ENCODE measurements at regions not wholly inside any gene's neighbourhood (a gene's known extent, or its start where the extent isn't known, plus 50 kb on each side); places are given as distances from the start of the nearest gene placed in this dataset.

DNA sequence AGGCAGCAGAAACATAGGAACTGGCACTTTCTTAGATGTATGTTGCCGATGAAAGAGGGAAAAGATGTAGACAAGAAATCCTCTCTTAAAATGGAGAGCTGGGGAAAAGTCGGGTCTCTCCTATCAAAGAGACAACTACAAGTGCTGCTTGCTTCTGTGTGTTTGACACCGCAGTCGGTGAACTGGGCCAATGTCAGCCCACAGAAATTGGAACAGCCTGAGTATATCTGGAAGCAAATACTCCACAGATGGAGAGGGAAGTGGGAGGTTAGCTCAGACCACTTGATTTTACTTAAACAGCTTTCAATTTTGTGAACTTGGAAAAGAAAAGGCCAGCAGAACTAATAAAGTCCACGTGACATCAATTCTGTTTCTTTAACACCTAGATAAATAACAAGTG lies 230.9 kb upstream of the FAT1 start:
- no peak overlapping the region for H3K4me3 ChIP-seq (ENCODE audit: low read depth, low read length, poor library complexity, severe bottlenecking)
- H3K27ac ChIP-seq (ENCODE audit: low read depth, low read length, poor library complexity, severe bottlenecking) = no peak overlapping the region
- no peaks in the 10 kb centered on the region for H3K9me3 ChIP-seq (ENCODE audit: low read depth, low read length, poor library complexity, severe bottlenecking)
- no peaks in the 10 kb centered on the region for H3K4me1 ChIP-seq (ENCODE audit: insufficient read depth, low read length, poor library complexity, severe bottlenecking)
- ChIA-PET POLR2A (ENCODE audit: low non-redundant PET) (interaction anchor here (0.6 kb wide), 1 partner anchor 180 kb away, joined by 4 read pairs; no protein-coding TSS in a partner anchor), CTCF (no interaction called here)
- peaks cover 34% of the 10 kb centered on the region for H3K27me3 ChIP-seq (replicated peaks; ENCODE audit: insufficient read depth, low read depth, low read length, poor library complexity)
- intact Hi-C loops (cut with micrococcal nuclease; ENCODE audit: unreplicated experiment) = loop anchor here (5.0 kb wide), 1 partner anchor 33 kb away; no protein-coding TSS in a partner anchor
- no peaks in the 10 kb centered on the region for H3K36me3 ChIP-seq (ENCODE audit: insufficient read depth, low read length, poor library complexity, severe bottlenecking)
- no peak for DNase-seq (ENCODE audit: low spot score)
- TF ChIP-seq CTCF (conservative IDR thresholded peaks at IDR 0.05; ENCODE audit: low read depth, low read length) (no peak), EZH2 (IDR thresholded peaks at IDR 0.05; ENCODE audit: borderline replicate concordance, low read depth, low read length, poor library complexity, severe bottlenecking) (no peak)
- BruUV-seq (replicated peaks) = no TSS peak

- no peak overlapping the region for H3K27ac ChIP-seq (ENCODE audit: low read depth, low read length, poor library complexity, severe bottlenecking)
- H3K4me1 ChIP-seq (ENCODE audit: insufficient read depth, low read length, poor library complexity, severe bottlenecking) = no peaks in the 10 kb centered on the region
- TF ChIP-seq EZH2 (IDR thresholded peaks at IDR 0.05; ENCODE audit: borderline replicate concordance, low read depth, low read length, poor library complexity, severe bottlenecking) (no peak), CTCF (conservative IDR thresholded peaks at IDR 0.05; ENCODE audit: low read depth, low read length) (no peak)
- H3K27me3 ChIP-seq (replicated peaks; ENCODE audit: insufficient read depth, low read depth, low read length, poor library complexity) = peaks cover 34% of the 10 kb centered on the region
- no peak overlapping the region for H3K4me3 ChIP-seq (ENCODE audit: low read depth, low read length, poor library complexity, severe bottlenecking)
- intact Hi-C loops (cut with micrococcal nuclease; ENCODE audit: unreplicated experiment) = loop anchor here (5.0 kb wide), 1 partner anchor 32 kb away; no protein-coding TSS in a partner anchor
- no peak for DNase-seq (ENCODE audit: low spot score)
- ChIA-PET CTCF (no interaction called here), POLR2A (ENCODE audit: low non-redundant PET) (interaction anchor here (0.6 kb wide), 1 partner anchor 180 kb away, joined by 4 read pairs; no protein-coding TSS in a partner anchor)
- no TSS peak for BruUV-seq (replicated peaks)
- no peaks in the 10 kb centered on the region for H3K36me3 ChIP-seq (ENCODE audit: insufficient read depth, low read length, poor library complexity, severe bottlenecking)
- no peaks in the 10 kb centered on the region for H3K9me3 ChIP-seq (ENCODE audit: low read depth, low read length, poor library complexity, severe bottlenecking)
Observed at GRCh38 chr4:186954956-186955355, 231.3 kb upstream of the FAT1 start.

DNA sequence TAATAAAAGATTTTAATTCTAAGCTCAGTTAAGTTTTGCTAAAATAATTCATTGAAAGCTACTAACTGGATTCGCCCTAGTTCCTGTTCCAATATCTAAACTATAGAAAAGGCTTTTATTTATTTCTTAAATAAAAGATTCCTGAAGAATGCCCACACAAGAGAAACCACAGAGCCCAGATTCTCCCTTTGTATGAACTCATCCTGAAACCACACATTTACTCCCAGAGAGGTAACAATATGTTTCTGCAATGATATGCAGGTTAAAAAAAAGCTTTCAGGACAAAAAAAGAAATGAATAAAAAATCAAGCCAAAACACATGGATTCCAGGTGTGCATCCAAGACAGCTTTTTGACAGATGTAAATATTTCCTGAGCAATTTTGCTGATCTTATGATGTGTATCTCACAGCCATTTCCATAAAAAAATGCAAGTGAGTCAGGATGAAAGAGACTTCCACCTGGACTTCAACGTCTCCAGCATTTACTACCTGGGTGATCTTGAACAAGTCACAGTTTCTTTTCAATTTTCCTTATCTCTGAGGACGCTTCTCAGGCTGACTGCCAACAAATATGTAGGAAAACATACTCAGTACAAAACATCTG lies 234.4 kb upstream of the FAT1 start:
- TF ChIP-seq EZH2 (IDR thresholded peaks at IDR 0.05; ENCODE audit: borderline replicate concordance, low read depth, low read length, poor library complexity, severe bottlenecking) (no peak), CTCF (conservative IDR thresholded peaks at IDR 0.05; ENCODE audit: low read depth, low read length) (no peak)
- no peak for DNase-seq (ENCODE audit: low spot score)
- intact Hi-C loops (cut with micrococcal nuclease; ENCODE audit: unreplicated experiment) = no loop called here
- Histone ChIP-seq H3K4me1 (ENCODE audit: insufficient read depth, low read length, poor library complexity, severe bottlenecking) (no peaks in the 10 kb centered on the region), H3K36me3 (ENCODE audit: insufficient read depth, low read length, poor library complexity, severe bottlenecking) (no peaks in the 10 kb centered on the region), H3K4me3 (ENCODE audit: low read depth, low read length, poor library complexity, severe bottlenecking) (no peak overlapping the region), H3K27ac (ENCODE audit: low read depth, low read length, poor library complexity, severe bottlenecking) (no peak overlapping the region), H3K27me3 (replicated peaks; ENCODE audit: insufficient read depth, low read depth, low read length, poor library complexity) (peaks cover 18% of the 10 kb centered on the region), H3K9me3 (ENCODE audit: low read depth, low read length, poor library complexity, severe bottlenecking) (no peaks in the 10 kb centered on the region)
- POLR2A ChIA-PET (ENCODE audit: low non-redundant PET) = no interaction called here
- no TSS peak for BruUV-seq (replicated peaks)
- CTCF ChIA-PET = no interaction called here

Measured in A673 (cell line).